Putamen (tissue), 1 donor: ENCODE measurements at regions not wholly inside any gene's neighbourhood (a gene's known extent, or its start where the extent isn't known, plus 50 kb on each side); places are given as distances from the start of the nearest gene placed in this dataset.

Experiments used
- DNase-seq: peaks from one replicate; pipeline ENCODE4 v3.0.0-alpha.2; 2016; ENCODE audit warnings: low spot score

- DNase-seq, result peak; percentile 1
Measured at GRCh38 chrX:20320461-20321159, 53.9 kb upstream of the RPS6KA3 start.

- DNase-seq, result no peak
Measured at GRCh38 chrX:20319054-20319453, 52.3 kb upstream of the RPS6KA3 start.

- no peak for DNase-seq
Measured at GRCh38 chrX:20317873-20318272, 51.2 kb upstream of the RPS6KA3 start.
